Panc1 (cell line): ENCODE measurements at regions not wholly inside any gene's neighbourhood (a gene's known extent, or its start where the extent isn't known, plus 50 kb on each side); places are given as distances from the start of the nearest gene placed in this dataset.

Experiments
- ATAC-seq: fragments of 200-7000 bp; cut with Tn5 transposase; 2 replicates; pipeline ENCODE4 v1.9.1; 2020; ENCODE audit warnings: mild to moderate bottlenecking, moderate library complexity
- BruUV-seq: library from RNA; stranded (reverse); fragments of 400-500 nt; replicated peaks from 2 replicates; lab custom pipeline; 2021; lab: Mats Ljungman, UMichigan
- CTCF ChIA-PET: fragments of 300-600 bp; sonication (Branson Sonifier 250); formaldehyde crosslinking; loops from one replicate; lab custom pipeline; 2022; ENCODE audit warnings: antibody characterized with exemption; lab: Charles Lee
- POLR2A ChIA-PET: fragments of 300-600 bp; sonication (Branson Sonifier 250); formaldehyde crosslinking; loops from one replicate; lab custom pipeline; 2022; ENCODE audit warnings: antibody characterized with exemption; lab: Charles Lee
- DNase-seq: peaks from one replicate; pipeline ENCODE4 v3.0.0-alpha.2; 2010; ENCODE audit warnings: low read depth, low spot score
- H3K27ac ChIP-seq: 2 replicates; pipeline ENCODE4 v1.5.1; 2011; ENCODE audit warnings: mild to moderate bottlenecking, low read length, inconsistent platforms
- H3K27me3 ChIP-seq: fragments of 200-500 bp; sonication (Bioruptor generic); 2 replicates; pipeline ENCODE4 v1.6.0; 2014; ENCODE audit warnings: low read length, inconsistent platforms; ENCODE audit not compliant: control insufficient read depth, insufficient read depth
- H3K36me3 ChIP-seq: fragments of 200-500 bp; sonication (Bioruptor generic); 2 replicates; pipeline ENCODE4 v1.5.1; 2014; ENCODE audit warnings: inconsistent platforms, mild to moderate bottlenecking, low read length, moderate library complexity; ENCODE audit not compliant: control insufficient read depth, insufficient read depth
- H3K4me1 ChIP-seq: 2 replicates; pipeline ENCODE4 v1.5.1; 2011; ENCODE audit warnings: inconsistent platforms, mild to moderate bottlenecking, low read length, moderate library complexity; ENCODE audit not compliant: control insufficient read depth, insufficient read depth
- H3K4me3 ChIP-seq, 2 experiments: 2 replicates each; pipeline ENCODE4 v1.5.1; 2011 to 2012; ENCODE audit warnings: low read depth in 2 of 2, low read length in 2 of 2, mild to moderate bottlenecking in 2 of 2, inconsistent platforms in 1 of 2, moderate library complexity in 1 of 2
- H3K9me3 ChIP-seq: fragments of 200-500 bp; sonication (Bioruptor generic); 2 replicates; pipeline ENCODE4 v1.5.1; 2014; ENCODE audit warnings: low read depth, mild to moderate bottlenecking, inconsistent platforms, low read length, moderate library complexity; ENCODE audit not compliant: control insufficient read depth, insufficient read depth
- POLR2AphosphoS5 ChIP-seq: IDR thresholded peaks from 2 replicates; pipeline ENCODE4 v1.6.1; 2012; ENCODE audit warnings: mild to moderate bottlenecking, low read depth, low read length, moderate library complexity
- SIN3A ChIP-seq: IDR thresholded peaks from 2 replicates; pipeline ENCODE4 v1.6.1; 2012; ENCODE audit warnings: low read depth, mild to moderate bottlenecking, low read length, moderate library complexity, borderline replicate concordance; ENCODE audit not compliant: insufficient read depth
- TCF7L2 ChIP-seq: IDR thresholded peaks from 2 replicates; pipeline ENCODE4 v1.6.1; 2011; ENCODE audit warnings: mild to moderate bottlenecking, low read depth, low read length, inconsistent platforms
- in situ Hi-C: cut with HindIII; loops from 2 replicates; pipeline ENCODE4 v1.10.0; 2016; ENCODE audit warnings: low sequenced_read_pairs, low pct_unique_long_range_greater_than_20kb
- intact Hi-C: fragments of 100-400 bp; cut with micrococcal nuclease; formaldehyde crosslinking; loops from one replicate; pipeline ENCODE4 v1.10.0; 2022; ENCODE audit not compliant: unreplicated experiment
- TF ChIP-seq, protein P1 (sequence below): fragments of 450-650 bp; IDR thresholded peaks from 2 replicates; pipeline ENCODE4 v1.5.1; 2017; ENCODE audit warnings: mild to moderate bottlenecking
- TF ChIP-seq, protein P2 (sequence below), 2 experiments: IDR thresholded peaks; 2 replicates each; pipeline ENCODE4 v1.6.1; 2011 to 2012; ENCODE audit warnings: low read depth in 2 of 2, control low read depth in 1 of 2, low read length in 1 of 2, mild to moderate bottlenecking in 1 of 2, moderate library complexity in 1 of 2; ENCODE audit not compliant: insufficient read depth in 1 of 2

DNA sequence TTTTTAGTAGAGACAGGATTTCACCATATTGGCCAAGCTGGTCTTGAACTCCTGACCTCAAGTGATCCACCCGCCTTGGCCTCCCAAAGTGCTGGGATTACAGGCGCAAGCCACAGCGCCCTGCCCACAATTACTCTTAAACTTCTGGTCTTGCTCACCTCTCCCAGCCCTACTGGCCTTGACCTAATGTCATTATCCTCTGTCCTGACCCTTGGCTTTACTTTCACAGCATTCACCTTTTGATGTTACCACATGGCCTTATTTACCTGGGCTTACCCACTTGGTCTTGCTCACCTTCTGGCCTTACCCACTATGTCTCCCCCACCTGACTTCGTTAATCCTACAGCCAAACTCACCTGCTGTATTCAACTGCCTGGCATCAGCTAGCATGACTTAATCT lies 105.9 kb downstream of the IL12A start:
- ATAC-seq, result no peak
- no TSS peak for BruUV-seq
- POLR2A ChIA-PET, result no interaction called here

DNA sequence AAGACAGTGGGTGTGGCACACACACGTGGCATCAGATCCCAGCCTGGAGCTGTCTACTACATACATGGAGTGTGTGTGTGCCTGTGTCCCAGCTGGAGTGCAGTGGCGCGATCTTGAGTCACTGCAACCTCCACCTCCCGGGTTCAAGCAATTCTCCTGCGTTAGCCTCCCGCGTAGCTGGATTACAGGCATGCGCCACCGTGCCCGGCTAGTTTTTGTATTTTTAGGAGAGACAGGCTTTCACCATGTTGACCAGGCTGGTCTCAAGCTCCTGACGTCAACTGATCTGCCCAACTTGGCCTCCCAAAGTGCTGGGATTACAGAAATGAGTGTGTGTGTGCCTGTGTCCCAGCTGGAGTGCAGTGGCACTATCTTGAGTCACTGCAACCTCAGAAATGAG lies 108.8 kb downstream of the IL12A start:
- H3K4me1 ChIP-seq, result no peaks in the 10 kb centered on the region
- in situ Hi-C loops (no loop called here), intact Hi-C loops (no loop called here)
- TF ChIP-seq POLR2AphosphoS5 (no peak), TCF7L2 (no peak), SIN3A (no peak)
- TF ChIP-seq, protein P1, sequence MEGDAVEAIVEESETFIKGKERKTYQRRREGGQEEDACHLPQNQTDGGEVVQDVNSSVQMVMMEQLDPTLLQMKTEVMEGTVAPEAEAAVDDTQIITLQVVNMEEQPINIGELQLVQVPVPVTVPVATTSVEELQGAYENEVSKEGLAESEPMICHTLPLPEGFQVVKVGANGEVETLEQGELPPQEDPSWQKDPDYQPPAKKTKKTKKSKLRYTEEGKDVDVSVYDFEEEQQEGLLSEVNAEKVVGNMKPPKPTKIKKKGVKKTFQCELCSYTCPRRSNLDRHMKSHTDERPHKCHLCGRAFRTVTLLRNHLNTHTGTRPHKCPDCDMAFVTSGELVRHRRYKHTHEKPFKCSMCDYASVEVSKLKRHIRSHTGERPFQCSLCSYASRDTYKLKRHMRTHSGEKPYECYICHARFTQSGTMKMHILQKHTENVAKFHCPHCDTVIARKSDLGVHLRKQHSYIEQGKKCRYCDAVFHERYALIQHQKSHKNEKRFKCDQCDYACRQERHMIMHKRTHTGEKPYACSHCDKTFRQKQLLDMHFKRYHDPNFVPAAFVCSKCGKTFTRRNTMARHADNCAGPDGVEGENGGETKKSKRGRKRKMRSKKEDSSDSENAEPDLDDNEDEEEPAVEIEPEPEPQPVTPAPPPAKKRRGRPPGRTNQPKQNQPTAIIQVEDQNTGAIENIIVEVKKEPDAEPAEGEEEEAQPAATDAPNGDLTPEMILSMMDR, result no peak
- TF ChIP-seq, protein P2, sequence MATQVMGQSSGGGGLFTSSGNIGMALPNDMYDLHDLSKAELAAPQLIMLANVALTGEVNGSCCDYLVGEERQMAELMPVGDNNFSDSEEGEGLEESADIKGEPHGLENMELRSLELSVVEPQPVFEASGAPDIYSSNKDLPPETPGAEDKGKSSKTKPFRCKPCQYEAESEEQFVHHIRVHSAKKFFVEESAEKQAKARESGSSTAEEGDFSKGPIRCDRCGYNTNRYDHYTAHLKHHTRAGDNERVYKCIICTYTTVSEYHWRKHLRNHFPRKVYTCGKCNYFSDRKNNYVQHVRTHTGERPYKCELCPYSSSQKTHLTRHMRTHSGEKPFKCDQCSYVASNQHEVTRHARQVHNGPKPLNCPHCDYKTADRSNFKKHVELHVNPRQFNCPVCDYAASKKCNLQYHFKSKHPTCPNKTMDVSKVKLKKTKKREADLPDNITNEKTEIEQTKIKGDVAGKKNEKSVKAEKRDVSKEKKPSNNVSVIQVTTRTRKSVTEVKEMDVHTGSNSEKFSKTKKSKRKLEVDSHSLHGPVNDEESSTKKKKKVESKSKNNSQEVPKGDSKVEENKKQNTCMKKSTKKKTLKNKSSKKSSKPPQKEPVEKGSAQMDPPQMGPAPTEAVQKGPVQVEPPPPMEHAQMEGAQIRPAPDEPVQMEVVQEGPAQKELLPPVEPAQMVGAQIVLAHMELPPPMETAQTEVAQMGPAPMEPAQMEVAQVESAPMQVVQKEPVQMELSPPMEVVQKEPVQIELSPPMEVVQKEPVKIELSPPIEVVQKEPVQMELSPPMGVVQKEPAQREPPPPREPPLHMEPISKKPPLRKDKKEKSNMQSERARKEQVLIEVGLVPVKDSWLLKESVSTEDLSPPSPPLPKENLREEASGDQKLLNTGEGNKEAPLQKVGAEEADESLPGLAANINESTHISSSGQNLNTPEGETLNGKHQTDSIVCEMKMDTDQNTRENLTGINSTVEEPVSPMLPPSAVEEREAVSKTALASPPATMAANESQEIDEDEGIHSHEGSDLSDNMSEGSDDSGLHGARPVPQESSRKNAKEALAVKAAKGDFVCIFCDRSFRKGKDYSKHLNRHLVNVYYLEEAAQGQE (IDR thresholded peaks at IDR 0.05; ENCODE audit: insufficient read depth in 1 of 2, low read depth in 2 of 2, low read length in 1 of 2), result no peak
- no TSS peak for BruUV-seq
- no peak overlapping the region for H3K27ac ChIP-seq
- no peaks in the 10 kb centered on the region for H3K9me3 ChIP-seq
- ChIA-PET CTCF (interaction anchor here (0.7 kb wide), 1 partner anchor 380 kb away, joined by 3 read pairs; no protein-coding TSS in a partner anchor), POLR2A (no interaction called here)
- ATAC-seq, result no peak
- no peak overlapping the region for H3K4me3 ChIP-seq
- no peaks in the 10 kb centered on the region for H3K27me3 ChIP-seq
- no peaks in the 10 kb centered on the region for H3K36me3 ChIP-seq
- DNase-seq, result no peak

More for the DNA sequence above, 105.9 kb downstream of the IL12A start:
- CTCF ChIA-PET, result no interaction called here
- no peak overlapping the region for H3K4me3 ChIP-seq
- in situ Hi-C loops, result no loop called here
- H3K36me3 ChIP-seq, result no peaks in the 10 kb centered on the region
- no peak overlapping the region for H3K27ac ChIP-seq
- TF ChIP-seq, protein P1, result no peak
- TF ChIP-seq, protein P2 (IDR thresholded peaks at IDR 0.05; ENCODE audit: insufficient read depth in 1 of 2, low read depth in 2 of 2, low read length in 1 of 2), result no peak
- TF ChIP-seq POLR2AphosphoS5, result no peak
- TF ChIP-seq TCF7L2, result no peak
- TF ChIP-seq SIN3A, result no peak
- no peak for DNase-seq
- H3K27me3 ChIP-seq, result no peaks in the 10 kb centered on the region
- H3K4me1 ChIP-seq, result no peaks in the 10 kb centered on the region
- no peaks in the 10 kb centered on the region for H3K9me3 ChIP-seq
- intact Hi-C loops, result no loop called here
